HL-60 (cell line): ENCODE measurements at regions not wholly inside any gene's neighbourhood (a gene's known extent, or its start where the extent isn't known, plus 50 kb on each side); places are given as distances from the start of the nearest gene placed in this dataset.

Experiments used
- GABPA ChIP-seq: IDR thresholded peaks from 2 replicates; pipeline ENCODE4 v1.6.1; 2012; ENCODE audit warnings: low read depth
- POLR2AphosphoS5 ChIP-seq: IDR thresholded peaks from 2 replicates; pipeline ENCODE4 v1.6.1; 2012; ENCODE audit warnings: low read depth
- TF ChIP-seq, protein P1 (sequence below): IDR thresholded peaks from one replicate; pipeline ENCODE4 v1.5.1; 2011; ENCODE audit warnings: low read length, control low read depth, inconsistent platforms; ENCODE audit not compliant: insufficient read depth

DNA sequence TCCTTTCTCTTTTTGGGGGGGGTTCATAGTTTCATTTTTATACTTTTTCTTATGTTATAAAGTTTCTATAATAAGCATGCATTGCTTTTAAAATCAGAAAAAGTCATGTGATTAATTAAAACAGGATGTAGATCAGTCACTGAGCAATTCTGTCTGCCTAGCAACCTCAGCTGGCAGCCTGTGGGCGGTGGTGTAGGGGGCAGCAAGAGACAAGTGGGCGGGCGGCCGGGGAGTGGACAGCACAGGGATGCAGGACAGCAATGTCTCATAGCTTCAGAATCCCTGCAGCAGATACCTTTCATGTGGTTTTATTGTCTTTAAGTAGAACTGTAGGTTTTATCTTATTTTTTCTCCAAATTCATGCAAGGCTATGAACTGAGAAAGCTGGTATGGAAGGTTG is 101.9 kb upstream of the S1PR3 start:
- TF ChIP-seq, protein P1, sequence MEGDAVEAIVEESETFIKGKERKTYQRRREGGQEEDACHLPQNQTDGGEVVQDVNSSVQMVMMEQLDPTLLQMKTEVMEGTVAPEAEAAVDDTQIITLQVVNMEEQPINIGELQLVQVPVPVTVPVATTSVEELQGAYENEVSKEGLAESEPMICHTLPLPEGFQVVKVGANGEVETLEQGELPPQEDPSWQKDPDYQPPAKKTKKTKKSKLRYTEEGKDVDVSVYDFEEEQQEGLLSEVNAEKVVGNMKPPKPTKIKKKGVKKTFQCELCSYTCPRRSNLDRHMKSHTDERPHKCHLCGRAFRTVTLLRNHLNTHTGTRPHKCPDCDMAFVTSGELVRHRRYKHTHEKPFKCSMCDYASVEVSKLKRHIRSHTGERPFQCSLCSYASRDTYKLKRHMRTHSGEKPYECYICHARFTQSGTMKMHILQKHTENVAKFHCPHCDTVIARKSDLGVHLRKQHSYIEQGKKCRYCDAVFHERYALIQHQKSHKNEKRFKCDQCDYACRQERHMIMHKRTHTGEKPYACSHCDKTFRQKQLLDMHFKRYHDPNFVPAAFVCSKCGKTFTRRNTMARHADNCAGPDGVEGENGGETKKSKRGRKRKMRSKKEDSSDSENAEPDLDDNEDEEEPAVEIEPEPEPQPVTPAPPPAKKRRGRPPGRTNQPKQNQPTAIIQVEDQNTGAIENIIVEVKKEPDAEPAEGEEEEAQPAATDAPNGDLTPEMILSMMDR, result no peak
- TF ChIP-seq POLR2AphosphoS5 (no peak), GABPA (no peak)
